Glutamatergic neuron (in vitro differentiated cells): ENCODE measurements at regions not wholly inside any gene's neighbourhood (a gene's known extent, or its start where the extent isn't known, plus 50 kb on each side); places are given as distances from the start of the nearest gene placed in this dataset.

Experiments
- DNase-seq: peaks from one replicate; pipeline ENCODE4 v3.0.0; 2022
- H3K27ac Mint-ChIP-seq: one replicate; pipeline ENCODE4 v1.8.0; 2020; ENCODE audit warnings: mild to moderate bottlenecking, mixed read lengths, inconsistent platforms; ENCODE audit not compliant: unreplicated experiment
- H3K27me3 Mint-ChIP-seq: one replicate; pipeline ENCODE4 v1.8.0; 2020; ENCODE audit warnings: mild to moderate bottlenecking, moderate library complexity, mixed read lengths, inconsistent platforms; ENCODE audit not compliant: unreplicated experiment
- H3K36me3 Mint-ChIP-seq: one replicate; pipeline ENCODE4 v1.8.0; 2020; ENCODE audit warnings: mild to moderate bottlenecking, mixed read lengths, inconsistent platforms; ENCODE audit not compliant: unreplicated experiment
- H3K4me1 Mint-ChIP-seq: one replicate; pipeline ENCODE4 v1.8.0; 2020; ENCODE audit warnings: mild to moderate bottlenecking, low read depth, mixed read lengths, inconsistent platforms; ENCODE audit not compliant: unreplicated experiment
- H3K4me3 Mint-ChIP-seq: one replicate; pipeline ENCODE4 v1.8.0; 2020; ENCODE audit warnings: mild to moderate bottlenecking, mixed read lengths, inconsistent platforms; ENCODE audit not compliant: unreplicated experiment
- H3K9me3 Mint-ChIP-seq: one replicate; pipeline ENCODE4 v1.8.0; 2020; ENCODE audit warnings: mild to moderate bottlenecking, moderate library complexity, mixed read lengths, inconsistent platforms; ENCODE audit not compliant: unreplicated experiment
- CTCF ChIP-seq: fragments of 200-600 bp; sonication (generic); IDR thresholded peaks from one replicate; pipeline ENCODE4 v1.5.0; 2021; ENCODE audit not compliant: partially characterized antibody, unreplicated experiment

- Mint-ChIP-seq H3K27me3 (no peaks in the 10 kb centered on the region), H3K4me3 (no peak overlapping the region), H3K27ac (no peak overlapping the region), H3K36me3 (peaks cover 10% of the 10 kb centered on the region), H3K9me3 (peaks cover 3% of the 10 kb centered on the region), H3K4me1 (peaks cover 16% of the 10 kb centered on the region)
- TF ChIP-seq CTCF = no peak
- DNase-seq = no peak
Observed at GRCh38 chr1:148296511-148296910, 144.4 kb upstream of the NBPF11 start.

- TF ChIP-seq CTCF = no peak
- Mint-ChIP-seq H3K9me3 (peaks cover 3% of the 10 kb centered on the region), H3K27me3 (no peaks in the 10 kb centered on the region), H3K4me1 (peaks cover 16% of the 10 kb centered on the region), H3K36me3 (peaks cover 10% of the 10 kb centered on the region), H3K4me3 (no peak overlapping the region), H3K27ac (no peak overlapping the region)
- DNase-seq = no peak
Observed at GRCh38 chr1:148294116-148294807, 142.2 kb upstream of the NBPF11 start.

GRCh38 chr1:148293651-148294050, 141.6 kb upstream of the NBPF11 start:
- Mint-ChIP-seq H3K36me3 (peaks cover 10% of the 10 kb centered on the region), H3K27ac (no peak overlapping the region), H3K9me3 (peaks cover 3% of the 10 kb centered on the region), H3K4me1 (peaks cover 16% of the 10 kb centered on the region), H3K27me3 (no peaks in the 10 kb centered on the region), H3K4me3 (no peak overlapping the region)
- TF ChIP-seq CTCF = no peak
- DNase-seq = no peak

- Mint-ChIP-seq H3K9me3 (peaks cover 3% of the 10 kb centered on the region), H3K4me1 (peaks cover 16% of the 10 kb centered on the region), H3K27me3 (no peaks in the 10 kb centered on the region), H3K36me3 (peaks cover 15% of the 10 kb centered on the region), H3K4me3 (no peak overlapping the region), H3K27ac (no peak overlapping the region)
- TF ChIP-seq CTCF = no peak
- DNase-seq = no peak
Observed at GRCh38 chr1:148292915-148293314, 140.8 kb upstream of the NBPF11 start.

DNA sequence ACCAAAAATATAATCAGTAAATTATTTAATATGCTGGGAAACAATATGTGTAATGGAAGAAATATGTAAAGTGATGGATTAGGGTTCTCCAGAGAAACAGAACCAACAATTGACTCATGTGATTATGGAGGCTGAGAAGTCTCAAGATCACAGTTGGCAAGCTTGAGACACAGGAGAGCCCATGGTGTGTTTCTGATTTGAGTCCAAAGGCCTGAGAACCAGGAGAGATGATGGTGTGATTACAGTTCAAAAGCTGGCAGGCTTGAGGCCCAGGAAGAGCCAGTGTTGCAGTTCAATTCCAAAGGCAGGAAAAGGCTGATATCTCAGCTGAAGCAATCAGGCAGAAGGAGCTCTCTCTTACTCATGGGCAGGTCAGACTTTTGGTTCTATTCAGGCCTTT, 138.8 kb upstream of the NBPF11 start:
- peaks cover 16% of the 10 kb centered on the region for H3K4me1 Mint-ChIP-seq
- H3K4me3 Mint-ChIP-seq = no peak overlapping the region
- no peak overlapping the region for H3K27ac Mint-ChIP-seq
- TF ChIP-seq CTCF = no peak
- H3K36me3 Mint-ChIP-seq = peaks cover 15% of the 10 kb centered on the region
- H3K9me3 Mint-ChIP-seq = peaks cover 3% of the 10 kb centered on the region
- DNase-seq = no peak
- no peaks in the 10 kb centered on the region for H3K27me3 Mint-ChIP-seq
